HG03520 (cell line): ENCODE measurements at regions not wholly inside any gene's neighbourhood (a gene's known extent, or its start where the extent isn't known, plus 50 kb on each side); places are given as distances from the start of the nearest gene placed in this dataset.
"Not testable (repeated sequence)": the region's sequence is repeated elsewhere in the genome, so short reads cannot be mapped to it uniquely, and the experiment has no call there.

Experiments used
- ATAC-seq: cut with Tn5 transposase; IDR thresholded peaks from one replicate; pipeline ENCODE4 v1.9.1; 2021; ENCODE audit warnings: mild to moderate bottlenecking, moderate library complexity; ENCODE audit not compliant: unreplicated experiment

GRCh38 chr7:47093320-47094234, 488.3 kb downstream of the TNS3 start:
- no peak for ATAC-seq

DNA sequence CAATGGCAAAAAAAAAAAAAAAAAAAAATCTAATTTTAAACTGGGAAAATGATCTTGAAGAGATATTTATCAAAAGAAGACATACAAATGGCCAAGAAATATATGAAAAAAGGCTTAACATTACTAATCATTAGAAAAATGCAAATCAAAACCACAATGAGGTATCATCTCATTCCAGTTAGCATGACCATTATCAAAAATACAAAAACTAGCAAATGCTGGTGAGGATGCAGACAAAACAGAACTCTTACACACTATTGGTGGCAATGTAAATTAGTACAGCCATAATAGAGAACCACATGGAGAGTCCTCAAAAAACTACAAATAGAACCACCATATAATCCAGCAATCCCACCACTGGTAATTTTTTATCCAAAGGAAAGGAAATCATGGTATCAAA, 489.6 kb downstream of the TNS3 start:
- ATAC-seq, result no peak

GRCh38 chr7:47091141-47091540, 490.8 kb downstream of the TNS3 start:
- no peak for ATAC-seq

- no peak for ATAC-seq
Measured at GRCh38 chr7:47089461-47089860, 492.4 kb downstream of the TNS3 start.

DNA sequence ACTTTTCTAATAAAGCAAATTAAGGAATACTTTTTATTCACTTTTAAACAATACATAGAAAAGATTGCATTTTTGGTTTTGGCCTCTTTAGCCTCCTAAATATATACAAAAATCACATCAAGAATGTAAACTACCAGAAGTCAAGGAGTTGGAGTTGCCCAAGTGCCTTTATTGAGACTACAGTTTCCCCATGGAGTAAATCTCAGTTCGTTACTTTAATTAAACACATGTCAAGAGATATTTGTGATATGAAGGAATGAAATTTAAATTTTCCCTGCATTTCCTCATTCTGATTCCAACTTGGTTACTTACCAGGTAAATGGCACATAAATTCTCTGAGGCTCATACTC, 492.9 kb downstream of the TNS3 start:
- ATAC-seq, result no peak

DNA sequence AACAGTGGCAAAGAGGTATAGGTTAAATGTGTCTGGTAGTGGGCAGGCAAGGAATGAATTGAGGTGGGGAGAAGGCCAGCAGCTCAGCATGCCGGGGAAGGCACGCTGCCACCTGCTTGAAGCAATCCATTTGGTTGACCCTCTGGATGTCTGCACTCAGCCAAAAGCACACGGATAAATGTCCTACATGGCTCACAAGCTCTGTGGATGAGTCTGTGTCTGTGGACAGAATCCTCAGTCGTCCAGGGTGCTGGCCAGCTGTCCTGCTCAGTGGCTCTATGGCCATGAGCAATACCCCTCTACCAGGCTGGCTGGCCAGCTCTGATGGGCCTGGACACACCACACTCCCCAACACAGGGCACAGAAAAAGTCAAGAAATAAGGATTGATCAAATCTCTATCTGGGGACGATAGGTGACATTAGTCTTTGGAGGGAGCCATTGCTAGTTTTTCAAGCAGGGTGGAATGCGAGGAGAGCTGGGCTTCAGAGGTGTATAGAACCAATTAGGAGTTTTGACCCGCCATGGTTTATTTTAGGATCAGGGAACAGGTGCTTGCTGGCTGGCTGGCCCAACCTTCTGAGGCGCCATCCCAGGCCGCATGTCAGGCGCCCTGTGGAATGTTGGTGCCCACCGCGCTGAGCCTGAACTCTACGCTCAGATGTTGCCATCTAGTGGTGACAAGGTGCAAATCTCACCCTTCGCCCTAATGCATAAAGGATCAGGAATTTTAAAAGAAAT, 493.4 kb downstream of the TNS3 start:
- ATAC-seq, result no peak

DNA sequence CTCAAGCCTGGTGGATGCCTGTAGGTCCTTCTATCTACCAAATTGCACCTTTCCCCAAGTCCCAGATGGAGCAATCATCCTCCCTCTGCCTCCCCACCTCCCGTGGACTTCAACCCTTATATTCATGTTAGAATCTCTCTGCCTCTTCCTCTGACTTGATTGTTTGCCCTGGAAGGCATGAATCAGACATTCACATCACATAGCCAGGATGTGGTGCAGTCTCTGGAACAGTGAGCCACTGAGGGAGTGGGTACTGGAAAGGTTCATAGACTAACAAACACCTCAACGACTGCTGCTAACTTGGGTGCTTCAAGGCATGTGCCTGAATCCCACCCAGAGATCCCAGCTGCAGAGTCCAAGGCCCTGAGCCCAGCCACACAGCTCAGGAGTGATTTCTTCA, 494.0 kb downstream of the TNS3 start:
- no peak for ATAC-seq

- ATAC-seq, result no peak
Measured at GRCh38 chr7:47085491-47086275, 496.2 kb downstream of the TNS3 start.

DNA sequence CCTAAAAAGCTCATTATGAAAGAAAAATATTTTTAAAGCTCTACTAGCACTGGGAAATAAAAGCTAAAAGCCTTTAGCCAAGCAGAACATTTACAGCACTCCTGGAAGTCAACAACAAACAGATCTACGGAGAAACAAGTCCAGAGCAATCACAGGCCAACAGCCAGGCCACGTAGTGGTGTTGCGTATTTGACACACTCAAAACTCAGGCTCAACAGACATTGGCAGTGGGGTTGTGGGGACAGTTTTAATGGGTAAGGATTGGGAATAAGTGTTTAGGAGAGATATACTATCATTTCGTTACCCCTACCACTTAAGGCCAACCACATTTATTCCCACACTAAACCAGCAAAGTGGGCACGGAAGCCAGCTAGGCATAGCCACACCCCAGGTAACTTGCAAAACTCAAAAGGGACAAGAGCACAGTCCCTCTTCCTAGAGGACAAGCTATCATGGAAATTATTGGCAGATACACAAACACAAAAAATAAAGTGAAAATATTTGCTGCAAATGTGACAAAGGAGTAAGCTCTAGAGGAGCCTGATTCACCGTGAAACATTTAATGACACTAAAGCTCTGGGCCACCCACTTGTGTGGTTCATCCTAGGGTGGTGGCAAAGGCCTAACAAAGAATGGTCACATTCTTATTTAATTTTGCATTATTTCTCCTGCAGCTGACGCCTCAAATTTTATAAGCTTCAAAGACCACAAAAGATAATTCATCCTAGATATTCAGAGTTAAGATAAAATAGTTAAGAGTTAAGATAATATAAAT, 498.2 kb downstream of the TNS3 start:
- no peak for ATAC-seq

DNA sequence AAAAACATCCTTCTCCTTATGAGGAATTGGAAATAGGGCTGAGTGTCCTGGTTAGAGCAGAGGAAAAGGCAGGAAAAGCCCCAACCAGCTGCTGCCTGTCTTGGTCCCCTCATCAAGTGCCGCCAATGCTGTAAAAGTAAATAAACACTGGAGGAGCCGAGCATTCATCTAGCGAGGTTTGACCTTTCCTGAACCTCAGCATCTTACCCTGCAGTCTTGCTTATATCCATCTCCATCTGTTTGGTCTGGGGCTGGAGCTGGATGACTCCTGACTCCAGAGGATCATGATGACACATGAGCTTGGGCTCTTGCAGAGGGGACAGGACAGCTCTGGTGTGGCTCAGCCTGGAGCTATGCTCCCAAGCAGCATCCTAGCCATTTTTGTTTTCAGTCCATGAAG, 501.1 kb downstream of the TNS3 start:
- ATAC-seq, result no peak

GRCh38 chr7:47078241-47078640, 503.7 kb downstream of the TNS3 start:
- no peak for ATAC-seq

DNA sequence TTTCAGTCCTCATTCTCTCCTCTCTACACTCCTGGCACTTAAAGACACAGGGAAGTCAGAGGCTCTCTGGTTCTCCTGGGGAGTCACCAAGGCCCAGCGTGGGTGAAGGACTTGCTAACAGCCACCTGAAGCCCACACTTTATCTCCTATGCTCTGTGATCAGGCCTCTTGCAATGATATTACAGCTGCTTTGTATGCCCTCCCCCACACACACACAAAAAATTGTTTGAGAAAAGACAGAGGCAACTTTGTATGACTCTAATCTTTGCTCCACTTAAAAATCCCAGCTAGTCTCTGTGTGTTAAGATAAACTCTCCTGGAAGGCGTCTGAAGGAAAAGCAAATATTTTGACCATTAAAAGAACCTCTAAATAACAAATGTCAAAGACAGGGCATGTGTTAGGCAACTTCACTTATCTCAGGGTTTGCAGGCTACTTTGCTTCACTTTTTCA, 507.2 kb downstream of the TNS3 start:
- no peak for ATAC-seq

GRCh38 chr7:47073284-47073683, 508.6 kb downstream of the TNS3 start:
- no peak for ATAC-seq

DNA sequence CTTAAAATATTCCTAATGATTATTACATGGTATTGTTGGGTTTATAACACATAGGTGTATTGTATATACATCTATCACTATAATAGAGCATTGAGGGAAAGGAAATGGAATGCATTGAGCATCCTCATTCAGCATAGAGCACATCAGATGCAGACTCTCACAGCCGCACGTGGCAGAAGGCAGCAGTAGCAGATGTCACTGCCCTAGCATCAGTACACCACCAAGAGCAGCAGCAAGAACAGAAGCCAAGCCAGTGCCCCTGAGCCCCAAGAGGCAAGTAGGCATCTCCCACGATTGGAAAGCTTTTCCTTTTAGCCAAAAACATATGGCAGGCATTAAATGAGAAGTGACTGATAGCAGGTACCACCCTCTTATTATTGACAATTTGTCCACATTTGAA, 510.0 kb downstream of the TNS3 start:
- ATAC-seq, result no peak

DNA sequence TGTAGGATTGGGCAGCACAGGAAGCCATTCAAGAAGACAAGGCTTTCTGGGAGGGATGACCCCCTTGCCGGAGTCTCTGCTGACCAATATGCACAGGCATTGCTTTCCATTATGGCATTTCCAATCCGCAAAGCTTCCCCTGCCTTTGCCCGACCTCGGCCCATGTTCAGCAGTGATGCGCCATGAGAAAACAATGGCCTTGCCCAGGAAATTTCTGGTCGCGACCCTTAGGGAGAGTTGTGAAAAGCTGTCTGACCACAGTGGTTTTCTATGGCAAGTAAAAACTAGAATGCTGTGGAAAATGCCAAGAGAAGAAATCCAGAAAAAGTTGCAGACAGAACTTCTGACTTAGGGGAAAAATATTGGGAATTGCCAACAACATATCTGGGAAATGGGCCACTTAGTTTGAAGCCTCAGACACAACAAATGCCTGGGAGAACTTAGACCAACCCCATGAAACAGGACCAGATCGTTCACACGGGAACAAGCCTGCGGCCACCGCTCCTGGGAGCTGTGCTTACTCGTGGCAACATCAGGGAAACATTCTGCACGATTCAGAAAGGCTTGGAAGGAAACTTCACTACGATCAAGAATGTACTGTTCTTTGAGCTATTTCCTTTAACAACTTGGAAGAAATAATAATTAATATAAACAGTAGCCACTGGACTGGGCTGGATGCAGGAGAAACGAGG, 512.4 kb downstream of the TNS3 start:
- no peak for ATAC-seq

DNA sequence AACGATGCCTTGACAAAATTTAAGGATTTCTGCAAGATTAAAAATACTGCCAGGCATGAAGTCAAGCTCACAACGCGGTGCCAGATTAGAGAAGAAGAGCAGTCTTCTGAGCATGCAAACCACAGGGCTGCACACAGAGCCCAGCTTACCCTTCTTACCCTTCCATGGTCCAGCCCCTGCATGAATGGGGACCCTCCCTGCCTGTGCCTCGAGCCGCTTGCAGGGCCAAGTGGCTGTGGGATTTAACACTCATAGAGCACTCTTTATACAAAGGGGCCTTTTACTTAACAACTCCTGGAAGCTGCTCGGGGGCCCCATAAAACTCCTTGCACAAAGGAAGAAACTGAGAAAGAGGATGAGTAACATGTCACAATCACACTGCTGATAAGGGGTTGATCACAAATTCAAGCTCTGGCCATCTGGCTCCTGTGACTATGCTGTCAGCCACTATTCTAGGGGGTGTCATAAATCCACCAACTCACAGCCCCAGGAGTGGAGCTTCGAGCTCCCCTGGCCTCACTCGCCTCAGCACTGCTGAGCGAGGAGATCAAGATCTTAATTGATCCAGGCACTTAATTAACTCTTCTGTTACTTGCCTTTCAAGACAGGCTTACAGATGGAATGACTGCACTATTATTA, 514.8 kb downstream of the TNS3 start:
- no peak for ATAC-seq

GRCh38 chr7:47056731-47057130, 525.2 kb downstream of the TNS3 start:
- ATAC-seq, result no peak

GRCh38 chr7:47052541-47053208, 529.2 kb downstream of the TNS3 start:
- ATAC-seq, result not testable (repeated sequence)

DNA sequence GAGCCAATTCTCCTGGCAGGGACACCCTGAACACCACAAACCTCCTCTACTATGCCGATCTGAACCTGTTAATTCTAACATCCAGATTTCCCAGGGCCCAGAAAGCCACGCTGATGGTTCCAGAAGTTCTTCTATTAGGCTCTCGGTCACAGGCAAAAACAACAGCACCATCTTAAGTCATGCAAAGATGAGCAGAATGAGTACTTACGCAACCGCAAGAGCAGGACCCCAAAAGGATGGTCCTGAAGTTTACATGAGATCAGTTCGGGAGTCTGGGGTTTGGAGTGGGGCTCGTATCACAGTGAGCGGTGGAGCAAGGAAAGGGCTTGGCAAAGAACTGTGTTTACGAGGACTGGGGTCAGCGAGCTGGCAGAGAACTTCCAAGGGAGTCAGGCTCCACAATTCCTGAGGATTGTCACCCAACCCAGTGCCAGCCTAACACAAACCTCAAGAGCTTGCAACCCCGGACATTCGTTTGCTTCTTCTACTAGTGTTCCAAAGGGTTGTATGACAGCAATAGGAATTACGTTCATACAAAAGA, 532.6 kb downstream of the TNS3 start:
- no peak for ATAC-seq
